HFFc6 (cell line): ENCODE measurements at regions not wholly inside any gene's neighbourhood (a gene's known extent, or its start where the extent isn't known, plus 50 kb on each side); places are given as distances from the start of the nearest gene placed in this dataset.

ENCODE experiments used
- DNase-seq: peaks from one replicate; pipeline ENCODE4 v3.0.0-alpha.2; 2018
- H3K27ac Mint-ChIP-seq: 2 replicates; pipeline ENCODE4 v1.8.0; 2020; ENCODE audit warnings: mild to moderate bottlenecking, mixed read lengths
- H3K27me3 Mint-ChIP-seq: 2 replicates; pipeline ENCODE4 v1.8.0; 2021; ENCODE audit warnings: mild to moderate bottlenecking, moderate library complexity, mixed read lengths; ENCODE audit not compliant: insufficient read depth
- H3K36me3 Mint-ChIP-seq: 2 replicates; pipeline ENCODE4 v1.8.0; 2021; ENCODE audit warnings: low read depth, mixed read lengths
- H3K4me1 Mint-ChIP-seq: 2 replicates; pipeline ENCODE4 v1.8.0; 2020; ENCODE audit warnings: low read depth, mixed read lengths
- H3K4me3 Mint-ChIP-seq: 2 replicates; pipeline ENCODE4 v1.8.0; 2020; ENCODE audit warnings: mild to moderate bottlenecking, moderate library complexity, mixed read lengths
- H3K9me3 Mint-ChIP-seq: 2 replicates; pipeline ENCODE4 v1.8.0; 2020; ENCODE audit warnings: mild to moderate bottlenecking, mixed read lengths
- TF ChIP-seq, protein P1 (sequence below): fragments of 200-600 bp; sonication (generic); IDR thresholded peaks from 2 replicates; pipeline ENCODE4 v1.5.0; 2021; ENCODE audit warnings: antibody characterized with exemption, mild to moderate bottlenecking

DNA sequence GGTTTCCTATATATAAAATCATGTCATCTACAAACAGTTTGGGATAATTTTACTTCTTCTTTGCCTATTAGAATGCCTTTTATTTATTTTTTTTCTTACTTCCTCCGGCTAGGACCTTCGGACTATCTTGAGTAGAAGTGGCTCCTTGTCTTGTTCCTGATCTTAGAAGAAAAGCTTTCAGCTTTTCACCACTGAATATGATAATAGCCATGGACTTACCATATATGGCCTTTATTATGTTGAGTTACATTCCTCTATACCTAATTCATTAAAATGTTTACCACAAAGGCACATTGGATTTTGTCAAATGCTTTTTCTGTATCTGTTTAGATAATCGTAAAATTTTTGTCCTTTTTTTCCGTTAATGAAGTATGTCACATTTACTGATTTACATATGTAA lies 395.7 kb downstream of the NXPH1 start:
- no peak overlapping the region for H3K4me3 Mint-ChIP-seq
- H3K27ac Mint-ChIP-seq = no peak overlapping the region
- TF ChIP-seq, protein P1, sequence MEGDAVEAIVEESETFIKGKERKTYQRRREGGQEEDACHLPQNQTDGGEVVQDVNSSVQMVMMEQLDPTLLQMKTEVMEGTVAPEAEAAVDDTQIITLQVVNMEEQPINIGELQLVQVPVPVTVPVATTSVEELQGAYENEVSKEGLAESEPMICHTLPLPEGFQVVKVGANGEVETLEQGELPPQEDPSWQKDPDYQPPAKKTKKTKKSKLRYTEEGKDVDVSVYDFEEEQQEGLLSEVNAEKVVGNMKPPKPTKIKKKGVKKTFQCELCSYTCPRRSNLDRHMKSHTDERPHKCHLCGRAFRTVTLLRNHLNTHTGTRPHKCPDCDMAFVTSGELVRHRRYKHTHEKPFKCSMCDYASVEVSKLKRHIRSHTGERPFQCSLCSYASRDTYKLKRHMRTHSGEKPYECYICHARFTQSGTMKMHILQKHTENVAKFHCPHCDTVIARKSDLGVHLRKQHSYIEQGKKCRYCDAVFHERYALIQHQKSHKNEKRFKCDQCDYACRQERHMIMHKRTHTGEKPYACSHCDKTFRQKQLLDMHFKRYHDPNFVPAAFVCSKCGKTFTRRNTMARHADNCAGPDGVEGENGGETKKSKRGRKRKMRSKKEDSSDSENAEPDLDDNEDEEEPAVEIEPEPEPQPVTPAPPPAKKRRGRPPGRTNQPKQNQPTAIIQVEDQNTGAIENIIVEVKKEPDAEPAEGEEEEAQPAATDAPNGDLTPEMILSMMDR = no peak
- H3K4me1 Mint-ChIP-seq = no peaks in the 10 kb centered on the region
- H3K9me3 Mint-ChIP-seq = peaks cover 38% of the 10 kb centered on the region
- no peaks in the 10 kb centered on the region for H3K27me3 Mint-ChIP-seq
- no peaks in the 10 kb centered on the region for H3K36me3 Mint-ChIP-seq
- no peak for DNase-seq

DNA sequence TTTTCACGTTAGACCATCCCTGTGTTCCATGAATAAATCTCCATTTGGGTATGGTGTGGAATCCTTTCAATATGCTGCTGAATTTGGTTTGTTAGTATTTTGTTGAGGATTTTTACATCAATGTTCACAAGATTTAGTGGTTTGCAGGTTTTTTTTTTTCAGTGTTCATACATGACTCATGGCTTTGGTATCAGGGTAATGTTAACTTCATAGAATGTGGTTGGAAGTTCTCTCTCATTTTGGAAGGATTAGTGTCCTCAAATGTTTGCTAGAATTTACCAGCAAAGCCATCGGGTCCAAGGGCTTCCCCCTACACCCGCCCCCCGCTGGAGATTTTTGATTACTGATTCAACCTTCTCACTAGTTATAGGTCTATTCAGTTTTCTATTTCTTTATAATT lies 398.0 kb downstream of the NXPH1 start:
- Mint-ChIP-seq H3K36me3 (no peaks in the 10 kb centered on the region), H3K27ac (no peak overlapping the region), H3K4me3 (no peak overlapping the region), H3K27me3 (no peaks in the 10 kb centered on the region), H3K4me1 (no peaks in the 10 kb centered on the region), H3K9me3 (peaks cover 44% of the 10 kb centered on the region)
- TF ChIP-seq, protein P1 = no peak
- DNase-seq = no peak

DNA sequence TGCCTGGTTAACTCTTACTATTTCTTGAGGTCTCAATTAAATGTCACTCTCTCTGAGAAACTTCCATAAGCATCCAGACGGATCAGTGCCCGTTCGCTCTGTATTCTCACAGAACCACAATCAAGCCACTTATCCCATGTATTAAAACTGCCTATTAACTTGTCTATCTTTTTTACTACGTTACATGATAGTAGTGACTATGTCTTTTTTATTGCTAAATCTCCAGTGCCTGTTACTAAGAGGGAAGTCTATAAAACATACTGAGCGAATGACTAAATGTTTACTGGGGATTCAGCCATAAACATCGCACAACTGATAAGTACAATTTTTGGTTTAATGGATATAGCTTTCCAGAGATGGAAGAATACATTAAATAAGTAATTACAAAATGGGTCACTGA lies 399.9 kb downstream of the NXPH1 start:
- Mint-ChIP-seq H3K9me3 (peaks cover 35% of the 10 kb centered on the region), H3K36me3 (no peaks in the 10 kb centered on the region), H3K4me3 (no peak overlapping the region), H3K27ac (no peak overlapping the region), H3K4me1 (no peaks in the 10 kb centered on the region), H3K27me3 (no peaks in the 10 kb centered on the region)
- no peak for DNase-seq
- TF ChIP-seq, protein P1 = no peak

DNA sequence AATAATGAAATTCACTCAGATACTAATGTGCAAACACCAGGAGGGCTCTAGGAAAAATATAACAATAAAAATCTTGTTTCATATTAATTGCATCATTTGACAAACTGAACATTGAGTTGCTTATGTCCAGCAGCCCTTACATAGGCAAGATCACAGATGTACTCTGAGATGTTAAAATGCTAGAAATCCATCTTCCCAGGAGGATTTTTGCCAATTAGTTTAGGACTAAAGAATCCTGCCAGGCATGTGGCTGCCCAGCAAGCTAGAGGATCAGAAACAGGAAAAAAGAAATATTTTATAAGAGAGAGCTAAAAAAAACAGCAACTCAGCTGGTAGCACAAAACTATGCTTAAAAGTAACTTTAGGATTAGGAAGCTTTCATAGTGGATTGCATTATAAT lies 407.8 kb downstream of the NXPH1 start:
- H3K27ac Mint-ChIP-seq = no peak overlapping the region
- H3K4me1 Mint-ChIP-seq = no peaks in the 10 kb centered on the region
- DNase-seq = no peak
- no peaks in the 10 kb centered on the region for H3K27me3 Mint-ChIP-seq
- no peaks in the 10 kb centered on the region for H3K36me3 Mint-ChIP-seq
- no peak overlapping the region for H3K4me3 Mint-ChIP-seq
- TF ChIP-seq, protein P1 = no peak
- peaks cover 33% of the 10 kb centered on the region for H3K9me3 Mint-ChIP-seq

DNA sequence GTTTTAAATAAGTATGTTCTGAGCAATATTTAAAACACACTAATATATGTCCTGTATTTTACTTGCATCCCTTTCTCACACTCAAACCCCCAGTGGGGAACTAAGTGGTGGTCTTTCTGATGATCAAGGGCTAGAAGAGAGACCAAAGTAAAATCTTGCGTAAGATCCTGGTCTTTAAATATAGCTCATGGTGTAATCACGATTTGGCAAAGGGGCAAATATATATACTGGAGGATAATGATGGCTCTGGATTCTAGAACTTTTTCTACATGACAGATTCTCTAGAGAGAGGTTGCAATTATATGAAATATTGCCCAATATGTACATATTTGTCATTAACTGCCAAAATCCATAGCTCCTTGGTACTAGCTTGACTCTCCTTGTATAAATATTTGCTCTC lies 438.3 kb downstream of the NXPH1 start:
- DNase-seq = no peak
- Mint-ChIP-seq H3K9me3 (peaks cover 33% of the 10 kb centered on the region), H3K27ac (no peak overlapping the region), H3K36me3 (no peaks in the 10 kb centered on the region), H3K27me3 (no peaks in the 10 kb centered on the region), H3K4me1 (no peaks in the 10 kb centered on the region), H3K4me3 (no peak overlapping the region)
- TF ChIP-seq, protein P1 = no peak

DNA sequence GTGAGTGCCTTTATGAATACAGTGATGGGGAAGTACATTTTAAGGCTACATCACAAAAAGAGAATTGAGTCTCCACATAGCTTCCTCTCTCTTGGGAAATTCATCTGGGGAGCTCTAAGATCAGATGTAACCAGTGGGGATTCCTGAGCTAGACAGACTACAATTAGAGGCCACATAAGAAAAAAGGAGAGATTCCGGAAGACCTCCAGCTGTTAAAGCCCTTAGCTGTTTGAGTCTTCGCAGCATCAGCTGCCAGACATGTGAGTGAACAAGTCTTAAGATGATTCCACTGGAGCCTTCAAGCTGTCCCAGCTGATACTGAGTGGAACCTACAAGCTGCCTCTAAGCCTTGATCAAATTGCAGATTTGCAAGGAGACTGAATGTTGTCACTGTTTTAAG lies 448.5 kb downstream of the NXPH1 start:
- TF ChIP-seq, protein P1 = no peak
- Mint-ChIP-seq H3K36me3 (no peaks in the 10 kb centered on the region), H3K4me1 (no peaks in the 10 kb centered on the region)

More for the DNA sequence above, 448.5 kb downstream of the NXPH1 start:
- H3K27me3 Mint-ChIP-seq = no peaks in the 10 kb centered on the region
- no peak overlapping the region for H3K27ac Mint-ChIP-seq
- no peak for DNase-seq
- no peak overlapping the region for H3K4me3 Mint-ChIP-seq
- peaks cover 47% of the 10 kb centered on the region for H3K9me3 Mint-ChIP-seq
